HG03565 (cell line): ENCODE measurements at regions not wholly inside any gene's neighbourhood (a gene's known extent, or its start where the extent isn't known, plus 50 kb on each side); places are given as distances from the start of the nearest gene placed in this dataset.

ENCODE experiments used
- ATAC-seq: cut with Tn5 transposase; IDR thresholded peaks from one replicate; pipeline ENCODE4 v1.9.1; 2021; ENCODE audit warnings: mild to moderate bottlenecking, moderate library complexity; ENCODE audit not compliant: unreplicated experiment

DNA sequence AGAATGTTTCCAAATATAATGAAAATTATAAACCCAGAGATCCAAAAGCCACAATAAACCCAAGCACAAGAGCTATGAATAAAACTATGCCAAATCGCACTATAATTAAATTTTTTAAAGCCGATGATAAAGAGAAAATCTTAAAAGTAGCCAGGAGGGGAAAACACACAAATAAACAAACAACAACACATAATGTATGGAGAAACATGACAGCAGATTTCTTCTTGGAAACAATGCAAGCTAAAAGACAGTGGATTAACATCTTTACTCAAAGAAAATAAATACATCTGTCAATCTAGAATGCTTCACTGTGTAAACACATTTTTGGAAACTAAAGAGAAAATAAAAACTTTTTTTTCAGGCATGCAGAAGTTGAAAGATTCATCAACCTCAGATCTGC, 53.0 kb upstream of the SMOX start:
- ATAC-seq, result no peak

DNA sequence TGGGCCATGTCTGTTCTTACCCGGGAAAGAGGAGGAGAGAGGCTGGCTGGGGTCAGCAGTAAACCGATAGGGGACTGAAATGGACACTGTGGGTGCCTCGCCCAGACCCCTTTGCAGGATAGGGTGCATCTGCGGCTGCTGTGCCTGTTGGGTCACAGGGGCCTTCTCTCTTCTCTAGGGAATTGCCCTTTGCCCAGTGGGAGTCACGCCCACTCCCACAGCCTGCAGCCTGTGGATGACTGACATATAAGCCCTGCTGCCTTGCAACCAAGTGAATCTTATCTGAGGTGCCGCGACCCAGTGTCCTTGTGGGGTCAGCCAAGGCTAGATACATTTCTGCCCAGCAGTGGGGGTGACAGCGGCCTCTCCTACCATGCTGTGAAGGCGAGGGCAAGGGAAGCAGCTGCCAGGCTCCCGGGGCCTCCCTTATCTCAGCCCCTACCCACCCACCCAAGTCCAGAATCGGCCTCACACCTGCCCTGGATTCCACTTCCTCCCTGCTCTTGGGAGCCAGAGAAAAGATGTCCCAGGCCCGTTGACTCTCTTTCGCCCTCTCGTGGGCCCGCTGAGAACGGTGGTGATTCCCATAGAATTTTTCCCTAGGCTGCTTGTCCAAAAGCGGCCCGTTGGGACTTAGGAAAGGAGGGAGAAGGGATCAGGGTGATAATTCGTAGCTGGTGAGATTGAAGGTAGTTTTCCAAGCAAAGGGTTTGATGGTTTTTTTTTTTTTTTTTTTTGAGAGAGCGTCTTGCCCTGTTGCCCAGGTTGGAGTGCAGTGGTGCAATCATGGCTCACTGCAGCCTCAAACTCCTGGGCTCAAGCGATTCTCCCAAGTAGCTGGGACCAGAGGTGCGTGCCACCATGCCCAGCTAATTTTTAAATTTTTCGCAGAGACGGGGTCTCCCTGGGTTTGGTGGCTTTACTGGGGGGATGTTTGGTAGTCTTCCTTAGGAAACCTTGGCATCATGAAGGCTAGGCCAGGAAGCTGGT, 56.8 kb upstream of the SMOX start:
- ATAC-seq, result no peak

DNA sequence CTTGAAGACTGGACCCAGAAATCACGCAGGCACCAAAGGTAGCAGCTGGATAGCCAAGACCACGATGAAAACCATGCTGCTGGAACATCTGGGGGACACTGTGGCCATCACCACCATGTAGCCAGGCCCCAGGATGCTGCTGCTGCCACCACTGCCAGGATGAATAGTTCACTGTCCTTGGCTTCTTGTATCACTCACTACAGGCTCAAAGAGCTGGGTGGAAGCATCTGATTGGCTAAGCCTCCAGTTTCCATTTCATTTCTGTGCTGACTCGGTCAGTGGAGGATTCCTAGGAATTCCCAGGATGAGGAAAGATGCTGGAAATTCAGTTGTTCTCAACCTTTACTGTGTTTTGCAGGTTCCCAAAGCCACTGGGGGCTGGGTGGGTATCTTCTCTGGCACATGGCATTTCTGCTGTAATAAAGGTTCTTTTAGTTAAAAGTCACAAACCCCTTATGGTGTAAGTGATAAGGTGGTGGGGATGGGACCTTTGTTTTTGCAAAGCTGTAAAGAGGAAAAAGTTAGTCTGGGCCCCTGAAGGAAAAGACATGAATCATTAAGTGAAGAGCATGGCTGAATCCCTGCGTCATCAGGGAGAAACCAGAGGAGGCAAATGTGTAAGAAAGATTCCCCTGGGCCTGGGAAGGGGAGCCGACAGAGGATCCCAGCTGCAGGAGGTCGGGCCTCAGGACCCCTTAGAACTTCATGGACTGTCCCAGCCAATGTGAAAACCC, 57.7 kb upstream of the SMOX start:
- ATAC-seq, result no peak

DNA sequence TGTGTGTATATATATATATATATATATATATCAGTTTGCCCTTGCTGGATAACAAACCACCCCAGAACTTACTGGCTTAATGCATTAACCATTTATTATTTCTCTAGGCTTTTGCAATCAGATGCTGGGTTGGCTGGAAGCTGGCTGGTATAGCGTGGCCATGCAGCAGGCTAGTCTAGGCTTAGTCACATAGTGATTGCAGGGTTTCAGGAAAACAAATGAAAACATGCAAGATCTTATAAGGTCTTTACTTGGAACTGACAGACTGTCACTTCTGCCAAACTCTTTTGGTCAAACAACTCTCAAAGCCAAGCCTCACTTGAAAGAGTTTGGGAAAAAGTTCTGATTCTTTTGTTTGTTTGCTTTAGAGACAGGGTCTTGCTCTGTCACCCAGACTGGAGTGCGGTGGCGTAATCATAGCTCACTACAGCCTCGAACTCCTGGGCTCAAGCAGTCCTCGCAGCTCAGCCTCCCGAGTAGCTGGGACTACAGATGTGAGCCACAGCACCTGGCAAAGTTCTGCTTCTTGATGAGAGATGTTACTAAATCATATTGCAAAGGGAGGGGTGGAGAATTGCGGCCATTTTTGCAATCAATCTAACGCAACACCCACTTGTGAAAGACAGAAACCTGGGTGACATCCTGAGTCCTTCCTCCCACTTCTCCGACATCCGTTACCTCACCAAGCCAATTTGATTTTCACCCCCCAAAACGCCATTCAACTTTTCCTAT, 58.7 kb upstream of the SMOX start:
- no peak for ATAC-seq

DNA sequence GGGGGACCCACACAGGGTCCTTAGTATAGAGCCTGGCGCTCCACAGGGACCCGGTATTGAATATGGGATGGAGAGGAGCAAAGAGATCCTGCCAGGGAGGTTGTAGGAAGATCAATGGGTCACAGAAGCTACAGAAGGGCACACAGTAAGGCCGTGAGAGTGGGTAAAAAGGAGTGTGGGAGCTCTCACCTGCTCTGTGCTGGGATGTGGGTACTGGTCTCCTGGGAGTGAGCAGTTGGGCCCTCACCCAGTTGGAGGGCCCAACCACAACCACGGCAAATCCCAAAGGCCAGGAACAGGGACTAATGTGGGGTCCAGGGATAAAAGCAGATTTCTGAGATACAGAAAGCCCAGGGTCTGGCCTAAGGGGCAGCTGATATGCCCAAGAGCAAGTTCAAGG, 59.9 kb upstream of the SMOX start:
- no peak for ATAC-seq

DNA sequence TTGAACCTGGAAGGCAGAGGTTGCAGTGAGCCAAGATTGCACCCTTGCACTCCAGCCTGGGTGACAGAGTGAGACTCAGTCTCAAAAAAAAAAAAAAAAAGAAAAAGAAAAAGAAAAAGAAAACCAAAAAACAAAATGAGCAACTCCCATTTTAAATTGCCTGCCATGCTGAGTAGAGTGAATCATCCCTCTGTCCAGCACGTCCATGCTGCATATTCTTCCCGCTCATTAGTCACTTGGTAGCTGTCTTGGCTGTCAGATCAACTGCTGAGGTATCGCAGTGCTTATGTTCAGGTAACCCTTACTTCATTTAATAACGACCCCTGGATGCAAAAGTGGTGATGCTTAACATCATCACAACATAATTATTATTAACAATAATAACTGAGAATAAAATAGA, 60.7 kb upstream of the SMOX start:
- ATAC-seq, result no peak

DNA sequence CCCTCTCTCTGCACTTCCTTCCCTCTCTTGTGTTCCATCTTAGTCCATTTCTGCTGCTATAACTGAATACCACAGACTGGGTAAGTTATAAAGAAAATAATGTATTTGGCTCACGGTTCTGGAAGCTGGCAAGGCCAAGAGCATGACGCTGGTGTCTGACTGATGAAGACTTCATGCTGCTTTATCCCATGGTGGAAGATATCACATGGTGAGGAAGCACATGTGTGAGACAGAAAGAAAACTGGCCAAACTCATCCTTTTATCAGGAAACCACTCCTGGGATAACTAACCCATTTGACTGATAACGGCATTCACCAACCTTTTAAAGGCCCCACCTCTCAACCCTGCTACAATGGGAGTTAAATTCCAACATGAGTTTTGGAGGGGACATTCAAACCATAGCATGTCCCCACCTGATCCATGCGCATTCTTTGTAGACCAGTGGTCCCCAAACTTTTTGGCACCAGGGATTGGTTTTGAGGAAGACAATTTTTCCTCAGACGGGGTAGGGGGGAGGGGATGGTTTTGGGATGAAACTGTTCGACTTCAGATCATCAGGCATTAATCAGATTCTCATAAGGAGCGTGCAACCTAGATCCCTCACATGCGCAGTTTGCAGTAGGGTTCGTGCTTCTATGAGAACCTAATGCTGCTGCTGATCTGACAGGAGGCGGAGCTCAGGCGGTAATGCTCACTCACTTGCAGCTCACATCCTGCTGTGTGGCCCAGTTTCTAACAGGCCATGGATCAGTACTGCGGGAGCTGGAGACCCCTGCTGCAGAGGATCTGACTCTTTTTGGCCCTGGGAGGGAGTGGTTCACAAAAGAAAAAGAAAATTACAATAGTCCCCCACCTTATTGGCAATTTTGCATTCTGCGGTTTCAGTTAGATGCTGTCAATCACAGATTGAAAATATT, 61.6 kb upstream of the SMOX start:
- ATAC-seq, result no peak

DNA sequence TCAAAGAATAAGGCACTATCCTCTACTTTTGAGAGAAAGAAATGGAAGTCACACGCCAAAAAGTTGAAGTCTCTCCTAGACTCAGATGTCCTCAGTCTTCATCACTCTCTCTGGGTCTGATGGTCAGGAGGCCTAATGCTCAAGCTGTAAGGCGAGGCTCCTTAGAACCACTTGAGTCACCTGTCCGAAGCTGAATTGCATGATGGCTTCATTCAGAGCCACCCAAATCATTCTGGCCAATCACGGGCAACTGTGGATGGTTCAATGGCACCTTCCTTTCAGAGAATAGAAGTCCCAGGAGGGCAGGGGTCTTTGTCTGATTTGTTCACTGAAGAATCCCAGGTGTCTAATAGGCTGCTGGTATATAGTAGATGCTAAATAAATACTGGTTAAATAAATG, 63.9 kb upstream of the SMOX start:
- no peak for ATAC-seq

DNA sequence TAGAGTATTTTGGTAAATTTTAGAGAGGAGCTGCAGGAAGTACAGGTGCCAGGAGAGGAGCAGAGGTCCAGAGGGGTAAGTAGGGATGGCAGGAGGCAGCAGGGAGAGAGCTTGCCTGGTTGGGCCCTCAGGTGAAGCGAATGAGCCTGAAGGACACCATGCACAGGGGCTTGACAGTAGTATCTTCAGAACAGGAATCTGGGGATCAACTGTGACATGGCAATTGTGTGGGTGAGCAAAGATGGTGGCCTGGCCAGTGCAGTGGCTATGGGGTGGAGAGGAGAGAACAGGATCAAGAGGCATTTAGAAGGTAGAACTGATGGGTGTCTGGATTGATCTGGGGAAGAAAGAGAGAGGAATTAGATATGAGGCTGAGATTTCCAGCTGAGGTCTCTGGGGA, 64.5 kb upstream of the SMOX start:
- no peak for ATAC-seq

DNA sequence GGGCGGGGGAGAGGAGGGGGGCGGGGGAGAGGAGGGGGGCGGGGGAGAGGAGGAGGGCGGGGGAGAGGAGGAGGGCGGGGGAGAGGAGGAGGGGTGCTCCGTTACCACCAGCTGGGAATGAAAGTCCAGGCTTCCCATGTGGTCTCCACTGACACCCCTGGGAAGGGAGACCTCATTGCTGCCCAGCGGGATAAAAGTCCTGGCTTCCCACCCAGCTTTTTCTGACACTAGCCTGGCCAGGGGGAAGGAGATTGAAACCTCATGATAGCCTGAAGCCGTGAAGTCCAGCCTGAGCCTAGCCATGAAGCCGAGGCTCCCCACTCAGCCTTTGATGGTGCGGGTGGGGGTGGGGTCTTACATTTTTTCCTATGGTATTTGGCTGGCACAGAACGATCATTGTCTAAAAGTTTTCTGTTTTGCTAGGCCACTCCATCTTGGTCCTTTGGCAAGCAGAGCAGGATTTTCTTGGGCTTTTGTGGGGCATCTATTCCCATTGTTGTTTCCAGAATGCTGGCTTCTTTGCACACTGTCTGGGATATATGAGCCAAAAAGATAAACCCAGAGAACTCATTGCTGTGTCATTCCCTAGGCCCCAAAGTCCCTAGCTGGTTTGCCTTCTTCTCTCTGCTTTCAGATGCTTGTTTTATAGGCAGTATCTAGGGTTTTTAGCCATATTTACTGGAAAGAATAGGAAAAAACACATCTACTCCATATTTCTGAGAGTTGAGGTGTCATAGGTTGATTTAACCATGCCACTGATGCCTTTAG, 65.3 kb upstream of the SMOX start:
- no peak for ATAC-seq

DNA sequence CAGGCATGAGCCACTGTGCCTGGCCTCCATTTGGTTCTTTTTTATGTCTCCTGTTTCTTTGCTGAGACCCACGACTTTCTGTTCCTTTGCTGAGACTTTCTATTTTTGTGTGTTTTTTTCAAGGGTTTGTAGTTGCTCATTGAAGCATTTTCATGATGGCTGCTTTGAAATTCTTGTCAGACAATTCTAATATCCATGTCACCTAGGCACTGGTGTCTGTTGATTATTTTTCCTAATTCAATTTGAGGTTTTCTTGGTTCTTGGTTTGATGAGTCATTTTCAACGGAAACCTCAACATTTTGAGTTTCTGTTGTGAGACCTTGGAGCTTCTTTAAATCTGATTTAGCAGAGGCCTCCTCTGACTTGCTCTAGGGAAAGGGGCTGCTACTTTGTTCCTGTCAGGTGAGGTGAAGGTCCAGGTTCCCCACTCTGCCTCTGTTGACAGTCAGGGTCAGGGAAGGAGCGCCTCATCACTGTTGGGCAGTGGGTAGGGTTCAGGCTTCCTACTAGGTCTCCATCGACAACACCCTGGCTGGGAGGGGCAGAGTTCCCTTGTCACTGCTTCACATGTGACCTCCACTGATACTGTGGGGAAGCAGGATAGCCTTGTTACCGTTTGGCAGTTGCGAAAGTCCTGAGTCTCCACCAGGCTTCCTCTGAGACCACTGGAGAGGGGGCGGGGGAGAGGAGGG, 66.1 kb upstream of the SMOX start:
- peak; percentile 38 for ATAC-seq

DNA sequence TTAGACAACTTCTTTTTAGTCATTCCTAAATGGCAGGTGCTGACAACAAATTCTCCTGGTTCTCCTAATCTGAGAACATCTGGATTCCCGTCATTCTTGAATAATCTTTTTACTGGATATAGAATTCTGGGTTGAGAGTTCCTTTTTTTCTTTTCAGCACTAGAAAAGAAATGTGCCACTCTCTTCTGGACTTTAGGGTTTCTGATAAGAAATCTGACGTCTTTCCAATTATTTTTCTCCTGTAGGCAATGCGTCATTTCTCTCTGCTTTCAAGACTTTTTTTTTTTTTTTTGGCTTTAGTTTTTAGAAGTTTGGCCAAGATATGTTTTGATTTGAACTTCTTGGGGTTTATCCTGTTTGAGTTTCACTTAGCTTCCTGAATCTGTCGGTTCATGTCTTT, 66.1 kb upstream of the RNF24 start:
- ATAC-seq, result no peak

DNA sequence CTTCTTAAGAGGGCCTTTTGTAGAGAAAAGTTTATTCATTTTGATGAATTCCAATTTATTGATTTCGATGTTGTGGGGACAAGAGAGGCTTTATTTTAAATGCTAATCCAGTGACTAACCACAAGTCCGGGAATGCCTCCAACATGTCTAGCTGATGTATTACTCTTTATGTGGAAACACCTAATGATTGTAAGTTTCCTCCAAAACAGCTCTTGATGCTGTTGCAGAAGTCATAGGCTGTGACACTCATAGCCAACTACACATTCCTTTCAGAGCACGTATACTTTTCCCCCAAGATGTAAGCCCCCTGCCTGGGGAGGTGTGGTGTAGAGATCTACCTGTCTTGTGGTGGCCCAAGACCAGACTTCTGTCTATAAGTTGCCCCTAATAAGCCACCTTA, 61.3 kb upstream of the RNF24 start:
- no peak for ATAC-seq

DNA sequence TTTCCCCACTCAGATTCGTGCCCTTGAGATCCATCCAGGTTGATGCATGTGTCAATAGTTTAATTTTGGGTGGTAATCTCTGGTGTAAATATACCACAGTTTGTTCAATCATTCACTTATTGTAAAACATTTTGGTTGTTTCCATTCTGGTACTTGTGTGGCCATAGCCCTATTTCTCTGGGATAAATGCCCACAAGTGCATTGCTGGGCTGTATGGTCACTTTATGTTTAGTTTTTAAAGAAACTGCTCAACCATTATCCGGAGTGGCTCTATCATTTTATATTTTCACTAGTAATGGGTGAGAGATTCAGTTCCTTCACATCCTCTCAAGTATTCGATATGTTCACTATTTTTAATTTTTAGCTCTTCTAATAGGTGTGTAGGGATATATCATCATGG, 60.7 kb upstream of the RNF24 start:
- ATAC-seq, result no peak

DNA sequence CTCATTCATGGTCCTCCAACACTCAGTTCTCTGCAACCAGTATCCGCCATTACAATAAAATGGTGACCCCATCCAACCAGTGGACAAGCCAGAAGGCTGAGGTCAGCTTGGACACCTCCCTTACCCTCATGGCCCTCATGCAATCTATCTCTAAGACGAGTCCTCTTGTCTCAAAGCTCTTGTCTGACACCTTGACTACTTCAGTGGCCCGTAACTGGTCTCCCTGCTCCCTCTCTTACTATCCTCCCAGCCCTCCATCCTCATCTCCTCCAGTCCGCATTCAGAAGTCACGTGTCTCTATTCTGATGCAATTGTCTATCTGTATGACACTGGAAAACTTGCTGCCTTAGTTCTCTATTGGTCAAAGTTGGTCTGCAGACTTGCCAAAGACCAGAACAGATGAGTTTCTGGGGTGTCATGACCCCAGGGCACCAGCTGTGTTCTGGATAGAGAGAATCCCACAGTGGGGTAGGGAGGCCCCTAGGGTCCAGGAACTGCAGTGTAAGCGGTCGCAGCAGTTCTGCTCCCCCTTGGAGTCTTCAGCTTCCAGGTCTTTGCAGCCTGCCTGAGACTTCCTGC, 59.6 kb upstream of the RNF24 start:
- ATAC-seq, result no peak

DNA sequence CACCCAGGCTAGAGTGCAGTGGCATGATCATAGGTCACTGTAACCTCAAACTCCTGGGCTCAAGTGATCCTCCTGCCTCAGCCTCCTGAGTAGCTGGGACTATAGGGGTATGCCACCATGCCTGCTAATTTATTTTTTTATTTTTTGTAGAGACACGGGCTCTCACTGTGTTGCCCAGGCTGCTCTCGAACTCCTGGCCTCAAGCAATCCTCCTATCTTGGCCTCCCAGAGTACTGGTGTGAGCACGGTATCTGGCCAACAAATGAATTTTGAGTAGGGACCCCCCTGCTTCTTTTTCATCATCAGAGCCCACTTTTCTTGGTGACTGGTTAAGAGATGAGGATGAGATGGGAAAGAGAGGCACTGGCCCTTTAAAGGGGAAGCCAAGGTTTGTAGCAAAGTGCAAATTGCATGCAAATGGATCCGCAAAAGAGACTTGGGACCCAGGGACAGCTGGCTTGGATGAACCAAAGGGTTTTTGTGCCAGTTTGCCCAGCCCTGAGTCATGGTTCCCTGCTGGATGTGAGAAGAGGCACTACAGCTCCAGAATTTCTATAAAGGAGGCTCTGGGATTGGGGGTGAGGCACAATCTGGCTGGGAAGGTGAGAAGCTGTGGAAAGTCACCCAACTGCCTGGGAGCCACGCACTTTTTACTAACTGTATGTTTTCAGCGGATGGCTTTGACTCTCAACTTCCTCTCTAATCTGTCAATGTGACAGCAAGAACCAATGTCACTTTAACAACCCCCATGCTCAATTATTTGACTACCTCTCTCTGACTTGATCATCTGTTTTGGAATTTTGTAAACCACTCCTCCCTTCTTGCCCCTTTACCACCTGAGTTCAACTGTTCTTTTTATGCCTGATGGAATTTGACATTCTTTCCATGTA, 58.7 kb upstream of the RNF24 start:
- ATAC-seq, result no peak

DNA sequence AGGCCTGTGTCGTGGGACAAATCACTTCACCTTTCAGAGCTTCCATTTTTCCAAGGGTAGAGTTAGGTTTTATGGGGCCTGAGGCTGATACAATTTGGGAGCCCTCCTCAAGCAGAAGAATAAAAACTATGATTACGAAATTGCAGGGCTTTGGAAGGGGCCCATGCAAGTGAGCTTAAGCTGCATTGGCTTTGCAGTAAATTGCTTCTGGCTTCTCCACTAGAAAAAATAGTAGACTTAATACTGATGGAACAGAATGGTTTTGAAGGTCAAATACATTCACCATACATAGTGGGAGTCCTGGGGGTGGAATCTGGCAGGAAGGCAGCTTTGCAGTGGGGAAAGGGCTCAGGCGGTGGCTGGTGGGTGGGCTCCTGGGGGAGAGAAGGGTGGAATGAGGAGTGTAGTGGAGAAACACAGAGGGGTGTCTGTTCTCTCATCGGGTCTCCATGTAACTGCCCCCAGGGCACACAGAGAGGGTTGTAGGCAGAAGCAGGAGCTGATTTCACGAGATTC, 55.9 kb upstream of the RNF24 start:
- no peak for ATAC-seq
